ENCODE measurements at regions not wholly inside any gene's neighbourhood (a gene's known extent, or its start where the extent isn't known, plus 50 kb on each side); places are given as distances from the start of the nearest gene placed in this dataset.

DNA sequence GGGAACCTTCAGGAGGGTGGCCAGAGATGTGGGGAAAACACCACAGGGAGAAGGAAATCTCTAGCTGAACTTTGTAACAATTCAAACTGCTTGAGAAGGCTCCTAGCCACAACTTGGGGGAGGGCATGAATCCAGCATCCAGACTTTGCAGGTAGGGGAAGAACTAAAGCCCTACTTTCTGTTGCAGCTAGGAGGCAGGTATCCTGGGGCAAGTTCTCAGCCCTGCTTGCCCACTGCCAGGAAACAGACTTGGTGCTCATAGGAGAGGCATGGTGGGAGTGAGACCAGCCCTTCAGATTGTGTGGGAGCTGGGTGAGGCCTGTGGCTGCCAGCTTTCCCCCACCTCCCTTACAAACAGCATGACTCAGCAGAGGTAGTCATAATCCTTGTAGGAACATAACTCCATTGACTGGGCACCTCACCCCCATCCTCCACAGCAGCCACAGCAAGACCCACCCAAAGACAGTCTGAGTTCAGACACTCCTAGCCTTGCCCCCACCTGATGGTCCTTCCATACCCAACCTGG, 209.5 kb upstream of the CPEB2 start:
- Histone ChIP-seq H2AFZ (no peak overlapping the region), H3K36me3 (ENCODE audit: control insufficient read depth, insufficient read depth, low read length) (no peaks in the 10 kb centered on the region), H3K4me2 (ENCODE audit: low read length) (no peak overlapping the region), H3K4me1 (no peaks in the 10 kb centered on the region), H3K79me2 (no peaks in the 10 kb centered on the region), H3K27me3 (ENCODE audit: control insufficient read depth, insufficient read depth, low read length) (no peaks in the 10 kb centered on the region), H3K4me3 (ENCODE audit: low read depth, low read length) (no peak overlapping the region), H3K9ac (no peak overlapping the region), H3K9me3 (ENCODE audit: control insufficient read depth, low read length) (no peaks in the 10 kb centered on the region), H3K27ac (no peak overlapping the region)
- TF ChIP-seq, protein P1, sequence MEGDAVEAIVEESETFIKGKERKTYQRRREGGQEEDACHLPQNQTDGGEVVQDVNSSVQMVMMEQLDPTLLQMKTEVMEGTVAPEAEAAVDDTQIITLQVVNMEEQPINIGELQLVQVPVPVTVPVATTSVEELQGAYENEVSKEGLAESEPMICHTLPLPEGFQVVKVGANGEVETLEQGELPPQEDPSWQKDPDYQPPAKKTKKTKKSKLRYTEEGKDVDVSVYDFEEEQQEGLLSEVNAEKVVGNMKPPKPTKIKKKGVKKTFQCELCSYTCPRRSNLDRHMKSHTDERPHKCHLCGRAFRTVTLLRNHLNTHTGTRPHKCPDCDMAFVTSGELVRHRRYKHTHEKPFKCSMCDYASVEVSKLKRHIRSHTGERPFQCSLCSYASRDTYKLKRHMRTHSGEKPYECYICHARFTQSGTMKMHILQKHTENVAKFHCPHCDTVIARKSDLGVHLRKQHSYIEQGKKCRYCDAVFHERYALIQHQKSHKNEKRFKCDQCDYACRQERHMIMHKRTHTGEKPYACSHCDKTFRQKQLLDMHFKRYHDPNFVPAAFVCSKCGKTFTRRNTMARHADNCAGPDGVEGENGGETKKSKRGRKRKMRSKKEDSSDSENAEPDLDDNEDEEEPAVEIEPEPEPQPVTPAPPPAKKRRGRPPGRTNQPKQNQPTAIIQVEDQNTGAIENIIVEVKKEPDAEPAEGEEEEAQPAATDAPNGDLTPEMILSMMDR (IDR thresholded peaks at IDR 0.05), result no peak

- Histone ChIP-seq H3K27me3 (ENCODE audit: control insufficient read depth, insufficient read depth, low read length) (no peaks in the 10 kb centered on the region), H3K27ac (no peak overlapping the region), H3K9ac (no peak overlapping the region), H3K4me2 (ENCODE audit: low read length) (no peak overlapping the region), H3K4me1 (no peaks in the 10 kb centered on the region), H3K4me3 (ENCODE audit: low read depth, low read length) (no peak overlapping the region), H3K36me3 (ENCODE audit: control insufficient read depth, insufficient read depth, low read length) (no peaks in the 10 kb centered on the region), H3K79me2 (no peaks in the 10 kb centered on the region), H2AFZ (no peak overlapping the region), H3K9me3 (ENCODE audit: control insufficient read depth, low read length) (no peaks in the 10 kb centered on the region)
- TF ChIP-seq, protein P1 (IDR thresholded peaks at IDR 0.05), result no peak
Measured at GRCh38 chr4:14800977-14801376, 201.3 kb upstream of the CPEB2 start.

DNA sequence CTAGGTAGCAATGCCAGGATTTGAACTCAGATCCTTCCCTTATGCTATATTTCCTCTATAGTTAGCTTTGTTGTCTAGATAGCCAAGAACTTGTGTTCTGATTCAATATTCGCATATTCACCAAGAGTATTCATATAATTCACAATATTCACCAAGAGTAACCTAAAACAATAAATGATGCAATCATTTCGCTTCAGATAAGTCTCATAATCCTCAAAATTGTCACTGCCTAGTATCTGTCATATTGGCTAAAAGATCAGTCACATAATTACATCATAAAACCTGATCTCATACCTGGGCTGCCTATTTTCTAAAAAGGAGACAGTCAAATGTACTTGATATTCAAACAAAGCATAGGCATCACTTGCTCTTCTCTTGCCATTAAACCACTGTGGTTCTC, 199.7 kb upstream of the CPEB2 start:
- Histone ChIP-seq H3K4me2 (ENCODE audit: low read length) (no peak overlapping the region), H3K27ac (no peak overlapping the region), H3K4me1 (no peaks in the 10 kb centered on the region), H3K27me3 (ENCODE audit: control insufficient read depth, insufficient read depth, low read length) (no peaks in the 10 kb centered on the region), H3K4me3 (ENCODE audit: low read depth, low read length) (no peak overlapping the region), H3K9me3 (ENCODE audit: control insufficient read depth, low read length) (no peaks in the 10 kb centered on the region), H2AFZ (no peak overlapping the region), H3K79me2 (no peaks in the 10 kb centered on the region), H3K36me3 (ENCODE audit: control insufficient read depth, insufficient read depth, low read length) (no peaks in the 10 kb centered on the region), H3K9ac (no peak overlapping the region)
- TF ChIP-seq, protein P1 (IDR thresholded peaks at IDR 0.05), result no peak

- no peak overlapping the region for H3K4me3 ChIP-seq (ENCODE audit: low read depth, low read length)
- no peak overlapping the region for H2AFZ ChIP-seq
- H3K9me3 ChIP-seq (ENCODE audit: control insufficient read depth, low read length), result no peaks in the 10 kb centered on the region
- H3K4me1 ChIP-seq, result peaks cover 3% of the 10 kb centered on the region
- H3K79me2 ChIP-seq, result no peaks in the 10 kb centered on the region
- TF ChIP-seq, protein P1 (IDR thresholded peaks at IDR 0.05), result no peak
- no peak overlapping the region for H3K9ac ChIP-seq
- no peak overlapping the region for H3K27ac ChIP-seq
- no peaks in the 10 kb centered on the region for H3K36me3 ChIP-seq (ENCODE audit: control insufficient read depth, insufficient read depth, low read length)
- no peak overlapping the region for H3K4me2 ChIP-seq (ENCODE audit: low read length)
- no peaks in the 10 kb centered on the region for H3K27me3 ChIP-seq (ENCODE audit: control insufficient read depth, insufficient read depth, low read length)
Measured at GRCh38 chr4:14807856-14808255, 194.4 kb upstream of the CPEB2 start.

DNA sequence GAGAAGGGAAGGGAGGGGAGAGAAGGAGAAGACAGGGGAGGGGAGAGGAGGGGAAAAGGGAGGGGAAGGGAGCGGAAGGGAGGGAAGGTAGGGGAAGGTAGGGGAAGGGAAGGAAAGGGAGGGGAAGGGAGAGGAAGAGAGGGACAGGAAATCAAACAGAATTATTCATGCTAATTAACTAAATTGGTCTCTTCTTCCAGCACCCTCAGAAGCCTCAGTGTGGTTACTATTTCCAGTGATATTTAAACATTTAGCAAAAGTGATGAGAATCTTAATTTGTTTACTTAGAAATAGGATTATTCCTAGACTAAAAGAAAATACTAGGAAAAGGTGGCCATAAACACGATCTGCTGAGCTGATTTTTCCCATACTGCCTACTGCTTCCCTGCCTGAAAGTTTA, 193.1 kb upstream of the CPEB2 start:
- no peak overlapping the region for H3K9ac ChIP-seq
- H2AFZ ChIP-seq, result no peak overlapping the region
- no peaks in the 10 kb centered on the region for H3K9me3 ChIP-seq (ENCODE audit: control insufficient read depth, low read length)
- H3K4me1 ChIP-seq, result peaks cover 3% of the 10 kb centered on the region
- no peak overlapping the region for H3K4me2 ChIP-seq (ENCODE audit: low read length)
- TF ChIP-seq, protein P1 (IDR thresholded peaks at IDR 0.05), result no peak
- no peak overlapping the region for H3K4me3 ChIP-seq (ENCODE audit: low read depth, low read length)
- no peaks in the 10 kb centered on the region for H3K27me3 ChIP-seq (ENCODE audit: control insufficient read depth, insufficient read depth, low read length)
- H3K36me3 ChIP-seq (ENCODE audit: control insufficient read depth, insufficient read depth, low read length), result no peaks in the 10 kb centered on the region
- no peaks in the 10 kb centered on the region for H3K79me2 ChIP-seq
- no peak overlapping the region for H3K27ac ChIP-seq
